Ishikawa (cell line): ENCODE measurements at regions not wholly inside any gene's neighbourhood (a gene's known extent, or its start where the extent isn't known, plus 50 kb on each side); places are given as distances from the start of the nearest gene placed in this dataset.

Source experiments
- CEBPB ChIP-seq: IDR thresholded peaks from 2 replicates; pipeline ENCODE4 v1.6.1; 2012
- CREB1 ChIP-seq: IDR thresholded peaks from 2 replicates; pipeline ENCODE4 v1.6.1; 2012; ENCODE audit warnings: low read depth
- EGR1 ChIP-seq: IDR thresholded peaks from 2 replicates; pipeline ENCODE4 v1.6.1; 2012
- EP300 ChIP-seq: IDR thresholded peaks from 2 replicates; pipeline ENCODE4 v1.6.1; 2012; ENCODE audit warnings: borderline replicate concordance
- FOXM1 ChIP-seq: IDR thresholded peaks from 2 replicates; pipeline ENCODE4 v1.6.1; 2012; ENCODE audit warnings: low read depth, borderline replicate concordance
- MAX ChIP-seq: IDR thresholded peaks from 2 replicates; pipeline ENCODE4 v1.6.1; 2012
- NFIC ChIP-seq: IDR thresholded peaks from 2 replicates; pipeline ENCODE4 v1.6.1; 2012
- RAD21 ChIP-seq: IDR thresholded peaks from 2 replicates; pipeline ENCODE4 v1.6.1; 2012; ENCODE audit warnings: low read depth
- REST ChIP-seq: IDR thresholded peaks from 2 replicates; pipeline ENCODE4 v1.6.1; 2012; ENCODE audit warnings: low read depth, mild to moderate bottlenecking
- TAF1 ChIP-seq: IDR thresholded peaks from 2 replicates; pipeline ENCODE4 v1.6.1; 2012; ENCODE audit warnings: low read depth, mild to moderate bottlenecking
- TCF12 ChIP-seq: IDR thresholded peaks from 2 replicates; pipeline ENCODE4 v1.6.1; 2012; ENCODE audit warnings: low read depth
- TEAD4 ChIP-seq: IDR thresholded peaks from 2 replicates; pipeline ENCODE4 v1.6.1; 2012
- USF1 ChIP-seq: IDR thresholded peaks from 2 replicates; pipeline ENCODE4 v1.6.1; 2012
- YY1 ChIP-seq: IDR thresholded peaks from 2 replicates; pipeline ENCODE4 v1.6.1; 2012; ENCODE audit warnings: low read depth
- ZBTB7A ChIP-seq: IDR thresholded peaks from 2 replicates; pipeline ENCODE4 v1.6.1; 2012; ENCODE audit warnings: low read depth

GRCh38 chr10:1944487-1944886 lies 207.2 kb upstream of the ADARB2 start:
- no peak for TF ChIP-seq EP300
- TF ChIP-seq CEBPB = no peak
- TF ChIP-seq CREB1 = no peak
- no peak for TF ChIP-seq MAX
- TF ChIP-seq ZBTB7A = no peak
- no peak for TF ChIP-seq USF1
- no peak for TF ChIP-seq TCF12
- TF ChIP-seq REST = no peak
- TF ChIP-seq TAF1 = no peak
- no peak for TF ChIP-seq FOXM1
- TF ChIP-seq EGR1 = no peak

GRCh38 chr10:1942478-1942877 lies 205.2 kb upstream of the ADARB2 start:
- TF ChIP-seq NFIC (no peak), CREB1 (no peak), TCF12 (no peak), REST (no peak), TAF1 (no peak), FOXM1 (no peak), YY1 (no peak), USF1 (no peak), RAD21 (no peak), EGR1 (no peak), TEAD4 (no peak), MAX (no peak)

DNA sequence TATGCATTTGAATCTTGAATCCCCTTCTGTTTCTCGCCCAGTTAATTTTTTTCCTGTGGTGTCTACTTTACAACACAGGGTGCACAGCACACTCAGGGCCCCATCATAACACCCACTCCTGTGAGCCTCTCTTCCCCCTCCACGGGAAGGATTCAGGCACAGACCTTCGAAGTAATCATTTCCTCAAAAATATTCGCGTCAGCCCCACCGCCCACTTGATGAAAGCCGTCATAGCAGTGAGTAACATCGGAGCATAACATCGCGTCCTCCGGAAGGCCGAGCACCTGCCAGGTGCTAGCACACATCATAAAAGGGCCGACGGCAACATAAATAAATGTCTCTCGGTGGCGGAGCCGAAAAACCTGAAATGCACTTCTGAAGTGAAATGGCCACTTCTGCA lies 201.7 kb upstream of the ADARB2 start:
- no peak for TF ChIP-seq RAD21
- TF ChIP-seq CREB1 = no peak
- TF ChIP-seq YY1 = no peak
- TF ChIP-seq EP300 = no peak
- TF ChIP-seq TAF1 = no peak
- no peak for TF ChIP-seq ZBTB7A
- no peak for TF ChIP-seq TCF12
- no peak for TF ChIP-seq USF1
- TF ChIP-seq MAX = no peak
- no peak for TF ChIP-seq TEAD4
- TF ChIP-seq EGR1 = no peak
- TF ChIP-seq NFIC = no peak
- TF ChIP-seq FOXM1 = no peak

DNA sequence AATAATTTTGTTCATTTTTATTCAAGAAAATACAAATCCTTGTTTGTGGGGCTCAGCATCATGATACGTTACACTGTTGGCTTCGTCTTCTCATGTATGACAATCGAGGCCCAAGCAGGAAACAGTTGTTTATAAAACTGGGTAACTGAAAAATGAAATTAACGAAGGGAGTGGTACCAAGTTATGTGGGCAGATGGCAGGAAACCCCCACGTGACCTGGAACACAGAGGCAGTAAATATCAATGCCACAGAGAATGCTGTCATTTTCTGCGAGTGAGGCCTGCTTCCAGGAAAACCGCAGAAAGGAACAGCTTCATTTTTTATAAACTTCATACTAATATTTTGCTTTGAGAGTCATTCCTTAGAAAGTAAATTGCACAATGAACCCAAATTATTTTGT lies 201.0 kb upstream of the ADARB2 start:
- no peak for TF ChIP-seq YY1
- TF ChIP-seq EP300 = no peak
- TF ChIP-seq MAX = no peak
- no peak for TF ChIP-seq TCF12
- no peak for TF ChIP-seq RAD21
- TF ChIP-seq FOXM1 = no peak

- TF ChIP-seq USF1 (no peak), NFIC (no peak), EP300 (no peak), REST (no peak), ZBTB7A (no peak), EGR1 (no peak)
Measured at GRCh38 chr10:1935912-1936311, 198.6 kb upstream of the ADARB2 start.
